ENCODE measurements at regions not wholly inside any gene's neighbourhood (a gene's known extent, or its start where the extent isn't known, plus 50 kb on each side); places are given as distances from the start of the nearest gene placed in this dataset.

GRCh38 chr21:31443736-31444521 lies 99.9 kb upstream of the TIAM1 start:
- TF ChIP-seq POLR2A (IDR thresholded peaks at IDR 0.05) (no peak), CTCF (IDR thresholded peaks at IDR 0.05) (no peak)
- Histone ChIP-seq H3K27me3 (no peaks in the 10 kb centered on the region), H3K36me3 (ENCODE audit: low read depth, missing control alignments) (no peaks in the 10 kb centered on the region), H3K9me3 (no peaks in the 10 kb centered on the region), H3K4me1 (peaks cover 12% of the 10 kb centered on the region), H3K27ac (no peak overlapping the region), H3K4me3 (no peak overlapping the region)
- DNase-seq = no peak
- intact Hi-C loops (cut with DNase I; ENCODE audit: low total_unique reads) = no loop called here
- 46 to 53% methylated on average over 8 of the region's 8 CpGs for WGBS, 2 donors

- Histone ChIP-seq H3K27ac (no peak overlapping the region), H3K36me3 (ENCODE audit: low read depth, missing control alignments) (no peaks in the 10 kb centered on the region), H3K9me3 (no peaks in the 10 kb centered on the region), H3K4me1 (peaks cover 7% of the 10 kb centered on the region), H3K4me3 (no peak overlapping the region), H3K27me3 (no peaks in the 10 kb centered on the region)
- intact Hi-C loops (cut with DNase I; ENCODE audit: low total_unique reads) = no loop called here
- TF ChIP-seq POLR2A (IDR thresholded peaks at IDR 0.05) = no peak
- no peak for TF ChIP-seq CTCF (IDR thresholded peaks at IDR 0.05)
- WGBS, 2 donors = 75 to 80% methylated on average over 6 of the region's 6 CpGs
- DNase-seq = no peak
Observed at GRCh38 chr21:31442339-31442738, 98.3 kb upstream of the TIAM1 start.

- no peak for DNase-seq
- 80 to 84% methylated on average over 4 to 9 of the region's 9 CpGs for WGBS, 2 donors
- no peaks in the 10 kb centered on the region for H3K27me3 ChIP-seq
- no peaks in the 10 kb centered on the region for H3K36me3 ChIP-seq (ENCODE audit: low read depth, missing control alignments)
- no peak overlapping the region for H3K27ac ChIP-seq
- TF ChIP-seq POLR2A (IDR thresholded peaks at IDR 0.05) (no peak), CTCF (IDR thresholded peaks at IDR 0.05) (no peak)
- H3K4me1 ChIP-seq = no peaks in the 10 kb centered on the region
- no peak overlapping the region for H3K4me3 ChIP-seq
- no peaks in the 10 kb centered on the region for H3K9me3 ChIP-seq
- intact Hi-C loops (cut with DNase I; ENCODE audit: low total_unique reads) = no loop called here
Observed at GRCh38 chr21:31429506-31429905, 85.4 kb upstream of the TIAM1 start.

- Histone ChIP-seq H3K27ac (no peak overlapping the region), H3K4me3 (no peak overlapping the region), H3K27me3 (no peaks in the 10 kb centered on the region), H3K9me3 (no peaks in the 10 kb centered on the region), H3K4me1 (no peaks in the 10 kb centered on the region), H3K36me3 (ENCODE audit: low read depth, missing control alignments) (no peaks in the 10 kb centered on the region)
- DNase-seq = no peak
- intact Hi-C loops (cut with DNase I; ENCODE audit: low total_unique reads) = no loop called here
- WGBS, 2 donors = 83 to 91% methylated on average over 5 of the region's 5 CpGs
- TF ChIP-seq CTCF (IDR thresholded peaks at IDR 0.05) (no peak), POLR2A (IDR thresholded peaks at IDR 0.05) (no peak)
Observed at GRCh38 chr21:31426235-31426797, 82.3 kb upstream of the TIAM1 start.

DNA sequence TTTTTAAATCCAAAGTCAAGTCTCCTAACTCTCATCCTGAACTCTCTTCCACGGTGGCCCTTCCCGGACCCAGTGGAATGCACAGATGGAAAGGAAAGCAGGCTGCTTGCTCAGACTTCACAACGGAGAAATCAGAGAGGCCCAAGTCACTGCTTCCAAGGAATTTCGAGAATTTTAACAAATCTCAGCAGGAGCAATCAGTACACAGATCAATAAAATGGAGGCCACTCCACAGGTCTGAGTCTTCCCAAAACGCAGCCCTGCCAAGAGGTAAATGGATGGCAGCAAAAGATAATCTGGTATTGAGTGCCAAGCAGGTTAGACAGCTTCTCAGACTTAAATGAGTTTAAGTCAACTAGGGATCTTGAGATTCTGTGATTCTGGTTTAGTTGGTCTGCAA lies 81.1 kb upstream of the TIAM1 start:
- H3K27me3 ChIP-seq = no peaks in the 10 kb centered on the region
- H3K4me3 ChIP-seq = no peak overlapping the region
- H3K36me3 ChIP-seq (ENCODE audit: low read depth, missing control alignments) = no peaks in the 10 kb centered on the region
- intact Hi-C loops (cut with DNase I; ENCODE audit: low total_unique reads) = no loop called here
- no peaks in the 10 kb centered on the region for H3K4me1 ChIP-seq
- H3K9me3 ChIP-seq = no peaks in the 10 kb centered on the region
- WGBS, 2 donors = 43 to 50% methylated on average over 5 of the region's 5 CpGs
- DNase-seq = no peak
- TF ChIP-seq CTCF (IDR thresholded peaks at IDR 0.05) (no peak), POLR2A (IDR thresholded peaks at IDR 0.05) (no peak)
- no peak overlapping the region for H3K27ac ChIP-seq
